ENCODE measurements at regions not wholly inside any gene's neighbourhood (a gene's known extent, or its start where the extent isn't known, plus 50 kb on each side); places are given as distances from the start of the nearest gene placed in this dataset.

DNA sequence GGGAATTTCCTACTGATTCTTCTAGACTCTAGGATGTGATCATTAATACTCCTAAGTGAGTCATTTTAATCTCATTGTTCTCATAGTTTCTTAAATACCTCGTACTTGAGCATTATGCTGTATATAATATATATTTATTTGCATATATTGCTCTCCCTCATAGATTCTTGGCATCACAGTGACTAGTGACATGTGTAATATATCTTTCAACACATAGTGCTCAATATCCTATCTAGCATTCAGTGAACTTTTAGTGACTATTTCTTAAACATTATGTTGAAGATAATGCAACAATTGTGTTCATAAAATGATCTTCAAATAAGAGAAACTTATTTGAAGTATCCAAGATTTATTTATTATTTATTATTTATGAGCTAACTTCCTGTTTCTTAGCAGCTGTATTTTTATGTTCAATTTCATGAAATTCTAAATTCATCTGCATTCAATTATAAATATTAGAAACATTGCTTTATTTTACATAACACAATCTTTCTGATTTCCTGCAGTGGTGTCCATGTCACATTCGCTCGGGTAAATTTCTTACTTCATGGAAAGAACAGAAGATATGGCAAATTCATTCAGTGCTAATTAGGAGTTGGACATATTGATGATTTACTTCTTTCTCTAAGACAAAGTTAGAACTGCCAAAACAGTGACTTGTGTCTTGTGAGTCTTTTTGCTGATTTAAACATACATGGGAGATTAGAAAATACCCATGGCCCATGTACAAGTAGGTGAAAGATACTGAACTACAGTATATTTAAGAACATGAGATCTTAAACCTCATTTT is 1095.5 kb upstream of the IGFBP7 start:
- no peaks in the 10 kb centered on the region for H3K27me3 ChIP-seq (ENCODE audit: control insufficient read depth, insufficient read depth, low read length)
- TF ChIP-seq, protein P1, sequence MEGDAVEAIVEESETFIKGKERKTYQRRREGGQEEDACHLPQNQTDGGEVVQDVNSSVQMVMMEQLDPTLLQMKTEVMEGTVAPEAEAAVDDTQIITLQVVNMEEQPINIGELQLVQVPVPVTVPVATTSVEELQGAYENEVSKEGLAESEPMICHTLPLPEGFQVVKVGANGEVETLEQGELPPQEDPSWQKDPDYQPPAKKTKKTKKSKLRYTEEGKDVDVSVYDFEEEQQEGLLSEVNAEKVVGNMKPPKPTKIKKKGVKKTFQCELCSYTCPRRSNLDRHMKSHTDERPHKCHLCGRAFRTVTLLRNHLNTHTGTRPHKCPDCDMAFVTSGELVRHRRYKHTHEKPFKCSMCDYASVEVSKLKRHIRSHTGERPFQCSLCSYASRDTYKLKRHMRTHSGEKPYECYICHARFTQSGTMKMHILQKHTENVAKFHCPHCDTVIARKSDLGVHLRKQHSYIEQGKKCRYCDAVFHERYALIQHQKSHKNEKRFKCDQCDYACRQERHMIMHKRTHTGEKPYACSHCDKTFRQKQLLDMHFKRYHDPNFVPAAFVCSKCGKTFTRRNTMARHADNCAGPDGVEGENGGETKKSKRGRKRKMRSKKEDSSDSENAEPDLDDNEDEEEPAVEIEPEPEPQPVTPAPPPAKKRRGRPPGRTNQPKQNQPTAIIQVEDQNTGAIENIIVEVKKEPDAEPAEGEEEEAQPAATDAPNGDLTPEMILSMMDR (IDR thresholded peaks at IDR 0.05; ENCODE audit: insufficient read depth, low read length, severe bottlenecking) = no peak
- DNase-seq (ENCODE audit: low read depth) = no peak
- no peak for FAIRE-seq
- no peaks in the 10 kb centered on the region for H3K36me3 ChIP-seq (ENCODE audit: control insufficient read depth, insufficient read depth, low read length)
- H3K4me3 ChIP-seq (ENCODE audit: low read depth, low read length) = no peak overlapping the region

DNA sequence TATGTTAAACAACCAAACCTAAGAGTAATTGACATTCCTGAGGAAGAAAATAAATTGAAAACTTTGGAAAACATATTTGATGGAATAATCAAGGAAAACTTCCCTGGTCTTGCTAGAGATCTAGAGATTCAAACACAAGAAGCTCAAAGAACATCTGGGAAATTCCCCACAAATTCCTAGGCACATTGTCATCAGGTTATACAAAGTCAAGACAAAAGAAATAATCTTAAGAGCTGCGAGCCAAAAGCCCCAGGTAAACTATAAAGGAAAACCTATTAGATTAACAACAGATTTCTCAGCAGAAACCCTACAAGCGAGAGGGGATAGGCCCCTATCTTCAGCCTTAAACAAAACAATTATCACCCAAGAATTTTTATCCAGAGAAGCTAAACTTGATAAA is 1082.0 kb upstream of the IGFBP7 start:
- Histone ChIP-seq H3K4me3 (ENCODE audit: low read depth, low read length) (no peak overlapping the region), H3K27me3 (ENCODE audit: control insufficient read depth, insufficient read depth, low read length) (no peaks in the 10 kb centered on the region), H3K36me3 (ENCODE audit: control insufficient read depth, insufficient read depth, low read length) (no peaks in the 10 kb centered on the region)
- DNase-seq (ENCODE audit: low read depth) (no peak), FAIRE-seq (no peak)
- TF ChIP-seq, protein P1 (IDR thresholded peaks at IDR 0.05; ENCODE audit: insufficient read depth, low read length, severe bottlenecking) = no peak

DNA sequence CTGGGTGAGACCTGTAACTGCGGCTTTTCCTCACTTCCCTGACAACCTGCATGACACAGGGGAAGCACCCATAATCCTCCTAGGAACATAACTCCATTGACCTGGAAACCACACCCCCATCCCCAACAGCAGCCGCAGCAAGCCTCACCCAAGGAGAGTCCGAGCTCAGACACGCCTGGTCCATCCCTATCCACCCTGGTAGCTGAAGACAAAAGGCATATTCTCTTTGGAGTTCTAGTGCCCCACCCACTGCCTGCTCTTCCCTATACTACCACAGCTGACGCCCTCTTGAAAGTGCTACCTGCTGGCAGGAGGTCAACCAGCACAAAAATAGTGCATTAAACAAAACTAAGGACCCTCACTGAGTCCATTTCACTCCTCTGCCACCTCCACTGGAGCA is 1080.9 kb upstream of the IGFBP7 start:
- TF ChIP-seq, protein P1 (IDR thresholded peaks at IDR 0.05; ENCODE audit: insufficient read depth, low read length, severe bottlenecking) = no peak
- Histone ChIP-seq H3K36me3 (ENCODE audit: control insufficient read depth, insufficient read depth, low read length) (no peaks in the 10 kb centered on the region), H3K27me3 (ENCODE audit: control insufficient read depth, insufficient read depth, low read length) (no peaks in the 10 kb centered on the region), H3K4me3 (ENCODE audit: low read depth, low read length) (no peak overlapping the region)
- FAIRE-seq (no peak), DNase-seq (ENCODE audit: low read depth) (no peak)

DNA sequence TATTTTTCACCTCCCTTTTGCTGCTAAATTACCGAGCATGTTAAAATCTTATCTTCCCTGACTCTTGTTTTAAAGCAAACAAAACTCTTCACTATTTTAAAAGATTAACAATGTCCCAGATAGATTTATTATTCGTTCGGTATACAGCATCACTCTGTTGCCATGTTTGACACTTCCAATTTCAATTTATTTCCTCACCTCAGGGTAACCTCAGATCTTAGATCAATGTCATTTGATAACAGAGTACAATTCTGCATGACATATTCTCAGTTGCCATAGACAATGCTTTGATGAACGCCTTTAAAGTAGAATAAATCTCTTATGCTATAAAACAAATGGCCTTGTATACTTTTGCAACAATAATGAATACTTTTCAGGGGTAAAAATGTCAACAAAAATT is 1078.1 kb upstream of the IGFBP7 start:
- no peak for FAIRE-seq
- H3K4me3 ChIP-seq (ENCODE audit: low read depth, low read length) = no peak overlapping the region
- DNase-seq (ENCODE audit: low read depth) = no peak
- H3K36me3 ChIP-seq (ENCODE audit: control insufficient read depth, insufficient read depth, low read length) = no peaks in the 10 kb centered on the region
- TF ChIP-seq, protein P1 (IDR thresholded peaks at IDR 0.05; ENCODE audit: insufficient read depth, low read length, severe bottlenecking) = no peak
- H3K27me3 ChIP-seq (ENCODE audit: control insufficient read depth, insufficient read depth, low read length) = no peaks in the 10 kb centered on the region

DNA sequence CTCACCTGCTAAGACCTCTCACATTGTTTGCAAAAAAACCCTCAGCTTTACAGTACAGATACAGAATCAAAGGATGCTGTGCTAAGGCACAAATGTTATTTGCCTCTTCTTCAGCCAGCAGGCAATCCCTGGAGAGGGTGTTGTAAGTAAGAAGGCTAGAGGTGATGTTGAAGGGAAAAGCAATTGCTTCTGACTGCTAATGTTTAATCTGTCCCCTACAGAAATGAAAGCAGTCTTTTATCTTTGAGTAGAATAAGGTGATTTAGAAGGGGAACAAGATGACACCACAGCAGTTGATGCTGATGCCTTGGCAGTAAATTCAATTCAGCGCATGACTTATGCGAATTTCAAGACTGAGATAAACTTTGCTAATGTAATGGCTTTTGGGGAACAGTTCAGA is 1064.8 kb upstream of the IGFBP7 start:
- Histone ChIP-seq H3K36me3 (ENCODE audit: control insufficient read depth, insufficient read depth, low read length) (no peaks in the 10 kb centered on the region), H3K4me3 (ENCODE audit: low read depth, low read length) (no peak overlapping the region), H3K27me3 (ENCODE audit: control insufficient read depth, insufficient read depth, low read length) (no peaks in the 10 kb centered on the region)
- FAIRE-seq (no peak), DNase-seq (ENCODE audit: low read depth) (no peak)
- TF ChIP-seq, protein P1 (IDR thresholded peaks at IDR 0.05; ENCODE audit: insufficient read depth, low read length, severe bottlenecking) = no peak

DNA sequence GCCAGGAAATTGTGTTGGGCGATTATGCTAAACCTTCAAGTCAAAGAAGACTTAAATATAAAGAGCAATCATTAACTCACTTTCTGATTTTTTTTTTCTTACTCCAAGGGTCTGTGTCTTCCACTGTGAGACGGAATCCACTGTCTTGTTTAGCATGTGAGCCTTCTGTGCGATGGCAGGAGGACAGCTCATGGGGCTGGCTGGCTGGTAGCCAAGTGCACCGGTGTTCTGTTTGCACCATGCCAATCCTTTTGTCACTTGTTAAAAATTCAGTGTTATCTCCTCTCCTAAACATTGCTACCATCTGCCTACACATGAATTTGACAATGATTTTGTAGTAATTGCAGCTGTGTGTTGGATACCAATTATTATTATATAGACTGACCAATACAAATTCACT is 1056.3 kb upstream of the IGFBP7 start:
- Histone ChIP-seq H3K4me3 (ENCODE audit: low read depth, low read length) (no peak overlapping the region), H3K27me3 (ENCODE audit: control insufficient read depth, insufficient read depth, low read length) (no peaks in the 10 kb centered on the region), H3K36me3 (ENCODE audit: control insufficient read depth, insufficient read depth, low read length) (no peaks in the 10 kb centered on the region)
- DNase-seq (ENCODE audit: low read depth) (no peak), FAIRE-seq (no peak)
- TF ChIP-seq, protein P1 (IDR thresholded peaks at IDR 0.05; ENCODE audit: insufficient read depth, low read length, severe bottlenecking) = no peak
